GM12878 (cell line): ENCODE measurements at regions not wholly inside any gene's neighbourhood (a gene's known extent, or its start where the extent isn't known, plus 50 kb on each side); places are given as distances from the start of the nearest gene placed in this dataset.
A peak's percentile ranks its signal among the peaks of the same experiment; 100 is the strongest.

Experiments used
- ATF2 ChIP-seq: IDR thresholded peaks from 2 replicates; pipeline ENCODE4 v1.6.1; 2012; ENCODE audit warnings: low read length, inconsistent platforms
- BHLHE40 ChIP-seq, 2 experiments: fragments of 450-650 bp in 1 of 2; IDR thresholded peaks; 2 replicates each; pipeline ENCODE4 v1.6.1; 2011 to 2017; ENCODE audit warnings: low read depth in 2 of 2, borderline replicate concordance in 1 of 2, improper control_type of control experiment in 1 of 2, low read length in 1 of 2, mild to moderate bottlenecking in 1 of 2
- E2F4 ChIP-seq: IDR thresholded peaks from 2 replicates; pipeline ENCODE4 v1.6.1; 2012; ENCODE audit warnings: low read depth, low read length, improper control_type of control experiment
- EGR1 ChIP-seq, 2 experiments: IDR thresholded peaks; 1 replicate in 1 of 2; 2 replicates in 1 of 2; pipeline ENCODE4 v1.6.1; 2011 to 2012; ENCODE audit warnings: low read depth in 2 of 2, low read length in 2 of 2, borderline replicate concordance in 1 of 2, mild to moderate bottlenecking in 1 of 2, moderate library complexity in 1 of 2
- HDAC2 ChIP-seq: fragments of 200-600 bp; sonication (generic); IDR thresholded peaks from 2 replicates; pipeline ENCODE4 v1.6.1; 2017
- HSF1 ChIP-seq: fragments of 150-350 bp; IDR thresholded peaks from 2 replicates; pipeline ENCODE4 v1.6.1; 2014; ENCODE audit warnings: mild to moderate bottlenecking, low read depth, low read length
- IRF5 ChIP-seq: fragments of 450-650 bp; IDR thresholded peaks from 2 replicates; pipeline ENCODE4 v1.6.1; 2017; ENCODE audit warnings: borderline replicate concordance
- NFXL1 ChIP-seq: fragments of 450-650 bp; IDR thresholded peaks from 2 replicates; pipeline ENCODE4 v1.6.1; 2017; ENCODE audit warnings: antibody characterized with exemption, mild to moderate bottlenecking, borderline replicate concordance
- NKRF ChIP-seq: fragments of 450-650 bp; conservative IDR thresholded peaks from 2 replicates; pipeline ENCODE4 v1.6.1; 2017; ENCODE audit warnings: mild to moderate bottlenecking, moderate library complexity
- NR2C2 ChIP-seq: IDR thresholded peaks from 2 replicates; pipeline ENCODE4 v1.6.1; 2011; ENCODE audit warnings: borderline replicate concordance, low read depth; ENCODE audit not compliant: control insufficient read depth, insufficient read length
- PKNOX1 ChIP-seq: fragments of 450-650 bp; IDR thresholded peaks from 2 replicates; pipeline ENCODE4 v1.6.1; 2016; ENCODE audit warnings: mild to moderate bottlenecking
- POLR2A ChIP-seq: IDR thresholded peaks from 2 replicates; pipeline ENCODE4 v1.6.1; 2011; ENCODE audit warnings: low read depth, mild to moderate bottlenecking, low read length
- POU2F2 ChIP-seq: IDR thresholded peaks from 3 replicates; pipeline ENCODE4 v1.6.1; 2011; ENCODE audit warnings: low read depth, mild to moderate bottlenecking, low read length, borderline replicate concordance
- RBBP5 ChIP-seq: fragments of 200-600 bp; sonication (generic); conservative IDR thresholded peaks from 2 replicates; pipeline ENCODE4 v1.6.1; 2016
- RELB ChIP-seq: fragments of 450-650 bp; IDR thresholded peaks from 2 replicates; pipeline ENCODE4 v1.6.1; 2017; ENCODE audit warnings: low read depth, mild to moderate bottlenecking, moderate library complexity
- SIN3A ChIP-seq: IDR thresholded peaks from 2 replicates; pipeline ENCODE4 v1.6.1; 2012; ENCODE audit warnings: low read depth, low read length, improper control_type of control experiment
- SRF ChIP-seq, 2 experiments: IDR thresholded peaks; 2 replicates each; pipeline ENCODE4 v1.6.1; 2011; ENCODE audit warnings: low read depth in 2 of 2, low read length in 2 of 2, mild to moderate bottlenecking in 1 of 2, moderate library complexity in 1 of 2
- SUZ12 ChIP-seq: fragments of 200-600 bp; sonication (generic); IDR thresholded peaks from one replicate; pipeline ENCODE4 v1.6.1; 2018; ENCODE audit warnings: antibody characterized with exemption, mild to moderate bottlenecking; ENCODE audit not compliant: unreplicated experiment
- ZNF24 ChIP-seq: fragments of 450-650 bp; IDR thresholded peaks from 2 replicates; pipeline ENCODE4 v1.6.1; 2017; ENCODE audit warnings: antibody characterized with exemption, mild to moderate bottlenecking
- ZNF384 ChIP-seq: IDR thresholded peaks from 2 replicates; pipeline ENCODE4 v1.6.1; 2012; ENCODE audit warnings: low read depth, mild to moderate bottlenecking, low read length, improper control_type of control experiment, borderline replicate concordance

- TF ChIP-seq SUZ12 (no peak), ZNF24 (no peak), NFXL1 (no peak), ATF2 (peak; percentile 86), POU2F2 (peak; percentile 7; the same call in 1 of the 3 replicates), RELB (peak; percentile 98), IRF5 (no peak; the same call in 1 of the 2 replicates), HSF1 (no peak), NR2C2 (no peak), SRF (IDR thresholded peaks at IDR 0.05; ENCODE audit: low read depth in 2 of 2, low read length in 2 of 2) (0 out of 4 replicates have a peak, but pooled peaks of 1 of the 2 experiments have one; percentile 3), POLR2A (no peak), PKNOX1 (peak; percentile 89), EGR1 (IDR thresholded peaks at IDR 0.05; ENCODE audit: borderline replicate concordance in 1 of 2, low read depth in 2 of 2, low read length in 2 of 2) (no peak), BHLHE40 (IDR thresholded peaks at IDR 0.05; ENCODE audit: borderline replicate concordance in 1 of 2, low read depth in 2 of 2, low read length in 1 of 2) (peak; percentile 98 to 99), RBBP5 (no peak), HDAC2 (no peak), SIN3A (no peak), NKRF (no peak; the same call in 1 of the 2 replicates), ZNF384 (no peak), E2F4 (no peak)
Measured at GRCh38 chr6:157761331-157761921, 61.6 kb upstream of the SNX9 start (continued).
